GM23338 (cell line): ENCODE measurements at regions not wholly inside any gene's neighbourhood (a gene's known extent, or its start where the extent isn't known, plus 50 kb on each side); places are given as distances from the start of the nearest gene placed in this dataset.

Source experiments
- CREB1 ChIP-seq: fragments of 250-450 bp; sonication (Bioruptor Pico); IDR thresholded peaks from 2 replicates; pipeline ENCODE4 v1.5.0; 2020; ENCODE audit warnings: low read depth, mild to moderate bottlenecking, moderate library complexity
- CTCF ChIP-seq, 2 experiments: fragments of 200-600 bp in 1 of 2; sonication (generic) in 1 of 2; conservative IDR thresholded peaks; 2 replicates each; pipeline versions ENCODE4 v1.5.1 to v1.6.1; 2016 to 2017; ENCODE audit warnings: antibody characterized with exemption in 2 of 2, low read depth in 2 of 2, mild to moderate bottlenecking in 2 of 2, moderate library complexity in 1 of 2
- ETS1 ChIP-seq: IDR thresholded peaks from 2 replicates; pipeline ENCODE4 v1.6.1; 2016; ENCODE audit warnings: antibody characterized with exemption
- EZH2 ChIP-seq: fragments of 200-600 bp; sonication (generic); IDR thresholded peaks from one replicate; pipeline ENCODE4 v1.8.0; 2017; ENCODE audit warnings: antibody characterized with exemption, mild to moderate bottlenecking, low read depth; ENCODE audit not compliant: unreplicated experiment
- EZH2phosphoT487 ChIP-seq: fragments of 200-600 bp; sonication (generic); IDR thresholded peaks from one replicate; pipeline ENCODE4 v1.8.1; 2018; ENCODE audit warnings: antibody characterized with exemption; ENCODE audit not compliant: unreplicated experiment
- NANOG ChIP-seq: IDR thresholded peaks from 2 replicates; pipeline ENCODE4 v1.6.1; 2016; ENCODE audit warnings: antibody characterized with exemption, borderline replicate concordance
- POLR2AphosphoS5 ChIP-seq: IDR thresholded peaks from 2 replicates; pipeline ENCODE4 v1.6.1; 2016; ENCODE audit warnings: antibody characterized with exemption, low read depth
- REST ChIP-seq: IDR thresholded peaks from one replicate; pipeline ENCODE4 v1.6.1; 2018; ENCODE audit warnings: antibody characterized with exemption; ENCODE audit not compliant: unreplicated experiment
- STAT1 ChIP-seq: IDR thresholded peaks from one replicate; pipeline ENCODE4 v1.6.1; 2016; ENCODE audit warnings: antibody characterized with exemption; ENCODE audit not compliant: unreplicated experiment
- ZNF114 ChIP-seq: fragments of 250-450 bp; sonication (Bioruptor Pico); IDR thresholded peaks from 2 replicates; pipeline ENCODE4 v1.5.0; 2020; ENCODE audit warnings: mild to moderate bottlenecking, moderate library complexity
- ZNF331 ChIP-seq: fragments of 250-450 bp; sonication (Bioruptor Pico); IDR thresholded peaks from 2 replicates; pipeline ENCODE4 v1.5.0; 2020; ENCODE audit warnings: low read depth, mild to moderate bottlenecking, moderate library complexity

GRCh38 chr2:221167561-221167960 lies 404.5 kb downstream of the EPHA4 start:
- TF ChIP-seq CTCF (conservative IDR thresholded peaks at IDR 0.05; ENCODE audit: low read depth in 2 of 2) (no peak), EZH2 (no peak), REST (no peak), STAT1 (no peak), POLR2AphosphoS5 (no peak), EZH2phosphoT487 (no peak), NANOG (no peak), CREB1 (CRISPR knock-in tag) (no peak), ZNF114 (no peak), ETS1 (no peak), ZNF331 (CRISPR knock-in tag) (no peak)
